SK-N-SH (cell line): ENCODE measurements at regions not wholly inside any gene's neighbourhood (a gene's known extent, or its start where the extent isn't known, plus 50 kb on each side); places are given as distances from the start of the nearest gene placed in this dataset.

ENCODE experiments used
- CTCF ChIA-PET: fragments of 300-600, 350-600 bp; formaldehyde crosslinking; extraction: SDS; loops from one replicate; lab custom pipeline; 2021; lab: Yijun Ruan, JAX
- POLR2A ChIA-PET: fragments of 350-600 bp; sonication (Branson Sonifier 250); formaldehyde crosslinking; extraction: SDS; loops from one replicate; lab custom pipeline; 2020; ENCODE audit warnings: antibody characterized with exemption, inconsistent platforms; lab: Yijun Ruan, JAX
- DNase-seq: peaks from one replicate; pipeline ENCODE4 v3.0.0; 2012
- H2AFZ ChIP-seq: fragments of 200-600 bp; sonication (generic); 2 replicates; pipeline ENCODE4 v1.8.1; 2016; ENCODE audit warnings: antibody characterized with exemption, mild to moderate bottlenecking, low read depth
- H3F3A ChIP-seq: fragments of 200-600 bp; sonication (generic); replicated peaks from 2 replicates; pipeline ENCODE3; 2016; ENCODE audit warnings: antibody characterized with exemption, mild to moderate bottlenecking; ENCODE audit not compliant: insufficient read depth
- H3K27ac ChIP-seq, 2 experiments: fragments of 200-500 bp in 1 of 2; fragments of 200-600 bp in 1 of 2; sonication (Bioruptor generic) in 1 of 2; sonication (generic), shearing (Covaris generic) in 1 of 2; 2 replicates each; pipeline versions ENCODE4 v1.5.1 to v1.6.1; 2014 to 2016; ENCODE audit warnings: low read depth in 2 of 2, inconsistent platforms in 1 of 2, low read length in 1 of 2, mild to moderate bottlenecking in 1 of 2, mixed read lengths in 1 of 2
- H3K27me3 ChIP-seq: fragments of 200-600 bp; sonication (generic), shearing (Covaris generic); 2 replicates; pipeline ENCODE4 v1.6.1; 2016; ENCODE audit warnings: mixed run types; ENCODE audit not compliant: insufficient read depth
- H3K36me3 ChIP-seq, 2 experiments: fragments of 200-500 bp in 1 of 2; fragments of 200-600 bp in 1 of 2; sonication (Bioruptor generic) in 1 of 2; sonication (generic) in 1 of 2; replicated peaks in 1 of 2; 2 replicates each; pipeline versions ENCODE3 to v1.5.1; 2014 to 2016; ENCODE audit warnings: low read length in 1 of 2, mild to moderate bottlenecking in 1 of 2; ENCODE audit not compliant: insufficient read depth in 2 of 2, control insufficient read depth in 1 of 2
- H3K4me1 ChIP-seq, 2 experiments: fragments of 200-500 bp in 1 of 2; fragments of 200-600 bp in 1 of 2; sonication (Bioruptor generic) in 1 of 2; sonication (generic), shearing (Covaris generic) in 1 of 2; 2 replicates each; pipeline versions ENCODE4 v1.5.1 to v1.6.1; 2014 to 2016; ENCODE audit warnings: low read depth in 1 of 2, low read length in 1 of 2, mixed run types in 1 of 2; ENCODE audit not compliant: insufficient read depth in 2 of 2, control insufficient read depth in 1 of 2
- H3K4me2 ChIP-seq: fragments of 200-600 bp; sonication (generic), shearing (Covaris generic); 2 replicates; pipeline ENCODE4 v1.6.1; 2017; ENCODE audit warnings: mixed run types
- H3K4me3 ChIP-seq, 2 experiments: fragments of 200-500 bp in 1 of 2; fragments of 200-600 bp in 1 of 2; sonication (Bioruptor generic) in 1 of 2; sonication (generic), shearing (Covaris generic) in 1 of 2; 2 replicates each; pipeline versions ENCODE4 v1.5.1 to v1.8.1; 2014 to 2016; ENCODE audit warnings: low read depth in 2 of 2, inconsistent platforms in 1 of 2, low read length in 1 of 2, mild to moderate bottlenecking in 1 of 2, mixed read lengths in 1 of 2, moderate library complexity in 1 of 2
- H3K79me2 ChIP-seq: fragments of 200-600 bp; sonication (generic); 2 replicates; pipeline ENCODE4 v1.8.1; 2017; ENCODE audit warnings: mild to moderate bottlenecking; ENCODE audit not compliant: insufficient read depth
- H3K9ac ChIP-seq: fragments of 200-600 bp; sonication (generic); 2 replicates; pipeline ENCODE4 v1.6.1; 2017; ENCODE audit warnings: mixed run types
- H3K9me2 ChIP-seq: fragments of 200-600 bp; sonication (generic); 2 replicates; pipeline ENCODE4 v1.6.1; 2017; ENCODE audit warnings: mixed run types
- H3K9me3 ChIP-seq: fragments of 200-600 bp; sonication (generic); 2 replicates; pipeline ENCODE4 v1.6.1; 2017; ENCODE audit warnings: mixed run types, mild to moderate bottlenecking, moderate library complexity
- H4K20me1 ChIP-seq: fragments of 200-600 bp; sonication (generic); 2 replicates; pipeline ENCODE4 v1.6.1; 2017; ENCODE audit warnings: mild to moderate bottlenecking, mixed run types; ENCODE audit not compliant: insufficient read depth
- ELF1 ChIP-seq: IDR thresholded peaks from 2 replicates; pipeline ENCODE4 v1.4.0; 2012
- EP300 ChIP-seq, 2 experiments: IDR thresholded peaks; 2 replicates each; pipeline versions ENCODE4 v1.4.0 to v1.6.1; 2012; ENCODE audit warnings: borderline replicate concordance in 1 of 2, low read depth in 1 of 2, low read length in 1 of 2
- EZH2phosphoT487 ChIP-seq: fragments of 200-600 bp; sonication (generic); IDR thresholded peaks from 2 replicates; pipeline ENCODE4 v1.6.1; 2017; ENCODE audit warnings: low read depth, mixed run types, mild to moderate bottlenecking, antibody characterized with exemption, moderate library complexity, borderline replicate concordance
- FOXM1 ChIP-seq: IDR thresholded peaks from 2 replicates; pipeline ENCODE4 v1.4.0; 2012; ENCODE audit warnings: low read depth, mild to moderate bottlenecking
- GABPA ChIP-seq: IDR thresholded peaks from 2 replicates; pipeline ENCODE4 v1.4.0; 2012; ENCODE audit warnings: low read depth, mild to moderate bottlenecking
- GATA2 ChIP-seq: sonication (generic); formaldehyde crosslinking; IDR thresholded peaks from 2 replicates; pipeline ENCODE4 v1.5.0; 2020; ENCODE audit warnings: mild to moderate bottlenecking, missing genetic modification reagents
- IRF3 ChIP-seq: fragments of 150-350 bp; IDR thresholded peaks from 2 replicates; pipeline ENCODE4 v1.6.1; 2016; ENCODE audit warnings: mild to moderate bottlenecking, low read depth, low read length
- JUND ChIP-seq: IDR thresholded peaks from 2 replicates; pipeline ENCODE4 v1.4.0; 2012
- NRF1 ChIP-seq: IDR thresholded peaks from 2 replicates; pipeline ENCODE4 v1.6.1; 2012; ENCODE audit warnings: low read depth, mild to moderate bottlenecking, low read length
- PBX3 ChIP-seq: IDR thresholded peaks from 2 replicates; pipeline ENCODE4; 2012
- POLR2AphosphoS5 ChIP-seq: IDR thresholded peaks from 2 replicates; pipeline ENCODE4 v1.6.1; 2012; ENCODE audit warnings: low read depth, low read length
- RAD21 ChIP-seq: IDR thresholded peaks from 2 replicates; pipeline ENCODE4 v1.6.1; 2012; ENCODE audit warnings: mild to moderate bottlenecking, low read length
- RCOR1 ChIP-seq: fragments of 150-350 bp; IDR thresholded peaks from 2 replicates; pipeline ENCODE4 v1.6.1; 2017; ENCODE audit warnings: antibody characterized with exemption, low read length
- RFX5 ChIP-seq: IDR thresholded peaks from 2 replicates; pipeline ENCODE4 v1.6.1; 2012; ENCODE audit warnings: mild to moderate bottlenecking, improper control_type of control experiment, low read length
- SMC3 ChIP-seq: IDR thresholded peaks from 2 replicates; pipeline ENCODE4 v1.6.1; 2012; ENCODE audit warnings: low read depth, low read length, improper control_type of control experiment
- TAF1 ChIP-seq: IDR thresholded peaks from 2 replicates; pipeline ENCODE4 v1.6.1; 2012; ENCODE audit warnings: low read depth, mild to moderate bottlenecking, low read length, moderate library complexity, borderline replicate concordance
- TEAD4 ChIP-seq: IDR thresholded peaks from 2 replicates; pipeline ENCODE4 v1.4.0; 2012; ENCODE audit warnings: mild to moderate bottlenecking, borderline replicate concordance; ENCODE audit not compliant: insufficient read depth
- YY1 ChIP-seq: IDR thresholded peaks from 2 replicates; pipeline ENCODE4 v1.4.0; 2012; ENCODE audit warnings: low read depth, mild to moderate bottlenecking
- ZBTB33 ChIP-seq: IDR thresholded peaks from 2 replicates; pipeline ENCODE4 v1.4.0; 2012; ENCODE audit warnings: low read depth, borderline replicate concordance
- TF ChIP-seq, protein P1 (sequence below): IDR thresholded peaks from 2 replicates; pipeline ENCODE4 v1.6.1; 2012; ENCODE audit warnings: mild to moderate bottlenecking, low read depth, low read length, moderate library complexity

DNA sequence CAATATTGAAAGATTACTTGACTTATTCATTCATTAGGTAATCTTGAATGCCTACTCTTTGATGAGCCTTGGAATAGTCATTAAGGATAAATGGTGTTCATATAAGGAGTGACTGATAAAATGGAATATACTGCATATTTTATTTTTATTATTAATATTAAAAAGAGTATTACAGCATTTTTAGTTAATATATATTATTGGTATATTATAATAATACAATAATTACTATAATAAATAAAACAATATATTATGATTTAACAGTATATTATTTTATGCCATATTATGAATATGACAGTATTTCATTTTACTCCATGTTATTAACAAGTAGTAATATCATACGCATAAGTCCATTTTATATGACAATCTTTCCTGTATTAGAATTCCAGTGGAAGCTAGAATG is 490.8 kb upstream of the NFIA start (continued):
- TF ChIP-seq RAD21 (no peak), ELF1 (no peak), GABPA (no peak), NRF1 (no peak), TAF1 (no peak), YY1 (no peak), RCOR1 (no peak), TEAD4 (no peak)

DNA sequence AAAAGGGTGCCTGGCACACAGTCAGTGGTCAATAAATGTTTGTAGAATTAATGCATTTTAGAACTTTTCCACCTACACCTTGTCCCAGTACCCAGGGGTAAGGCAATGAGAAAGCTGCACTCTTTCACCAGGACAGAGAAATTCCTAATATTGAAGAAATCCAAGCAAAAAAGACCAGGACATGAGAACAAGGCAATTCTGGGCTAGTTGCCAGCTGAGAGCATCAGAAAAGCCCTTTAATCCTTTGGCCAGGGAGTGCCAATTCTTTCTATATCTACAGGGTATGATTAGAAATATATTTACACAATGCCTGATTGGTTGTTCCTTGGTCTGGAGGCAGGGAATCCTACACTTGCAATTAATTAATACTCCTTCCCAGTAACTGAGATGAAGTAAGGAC is 492.4 kb upstream of the NFIA start:
- POLR2A ChIA-PET = no interaction called here
- Histone ChIP-seq H3K79me2 (no peaks in the 10 kb centered on the region), H2AFZ (no peak overlapping the region), H3K4me2 (no peak overlapping the region), H3K9me3 (no peaks in the 10 kb centered on the region), H3K4me3 (no peak overlapping the region), H3K4me1 (no peaks in the 10 kb centered on the region), H3K9me2 (no peaks in the 10 kb centered on the region), H3K9ac (no peak overlapping the region), H3K27me3 (no peaks in the 10 kb centered on the region), H3K27ac (no peak overlapping the region), H4K20me1 (no peaks in the 10 kb centered on the region), H3F3A (no peaks in the 10 kb centered on the region), H3K36me3 (no peaks in the 10 kb centered on the region)
- CTCF ChIA-PET = no interaction called here
- TF ChIP-seq TEAD4 (no peak), EP300 (IDR thresholded peaks at IDR 0.05; ENCODE audit: borderline replicate concordance in 1 of 2, low read depth in 1 of 2, low read length in 1 of 2) (no peak), FOXM1 (no peak), PBX3 (no peak), GATA2 (CRISPR knock-in tag) (no peak), IRF3 (no peak), ZBTB33 (no peak), POLR2AphosphoS5 (no peak), RAD21 (no peak), JUND (no peak), EZH2phosphoT487 (no peak), RFX5 (no peak), SMC3 (no peak)
- TF ChIP-seq, protein P1, sequence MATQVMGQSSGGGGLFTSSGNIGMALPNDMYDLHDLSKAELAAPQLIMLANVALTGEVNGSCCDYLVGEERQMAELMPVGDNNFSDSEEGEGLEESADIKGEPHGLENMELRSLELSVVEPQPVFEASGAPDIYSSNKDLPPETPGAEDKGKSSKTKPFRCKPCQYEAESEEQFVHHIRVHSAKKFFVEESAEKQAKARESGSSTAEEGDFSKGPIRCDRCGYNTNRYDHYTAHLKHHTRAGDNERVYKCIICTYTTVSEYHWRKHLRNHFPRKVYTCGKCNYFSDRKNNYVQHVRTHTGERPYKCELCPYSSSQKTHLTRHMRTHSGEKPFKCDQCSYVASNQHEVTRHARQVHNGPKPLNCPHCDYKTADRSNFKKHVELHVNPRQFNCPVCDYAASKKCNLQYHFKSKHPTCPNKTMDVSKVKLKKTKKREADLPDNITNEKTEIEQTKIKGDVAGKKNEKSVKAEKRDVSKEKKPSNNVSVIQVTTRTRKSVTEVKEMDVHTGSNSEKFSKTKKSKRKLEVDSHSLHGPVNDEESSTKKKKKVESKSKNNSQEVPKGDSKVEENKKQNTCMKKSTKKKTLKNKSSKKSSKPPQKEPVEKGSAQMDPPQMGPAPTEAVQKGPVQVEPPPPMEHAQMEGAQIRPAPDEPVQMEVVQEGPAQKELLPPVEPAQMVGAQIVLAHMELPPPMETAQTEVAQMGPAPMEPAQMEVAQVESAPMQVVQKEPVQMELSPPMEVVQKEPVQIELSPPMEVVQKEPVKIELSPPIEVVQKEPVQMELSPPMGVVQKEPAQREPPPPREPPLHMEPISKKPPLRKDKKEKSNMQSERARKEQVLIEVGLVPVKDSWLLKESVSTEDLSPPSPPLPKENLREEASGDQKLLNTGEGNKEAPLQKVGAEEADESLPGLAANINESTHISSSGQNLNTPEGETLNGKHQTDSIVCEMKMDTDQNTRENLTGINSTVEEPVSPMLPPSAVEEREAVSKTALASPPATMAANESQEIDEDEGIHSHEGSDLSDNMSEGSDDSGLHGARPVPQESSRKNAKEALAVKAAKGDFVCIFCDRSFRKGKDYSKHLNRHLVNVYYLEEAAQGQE = no peak
- DNase-seq = no peak
